ENCODE measurements at regions not wholly inside any gene's neighbourhood (a gene's known extent, or its start where the extent isn't known, plus 50 kb on each side); places are given as distances from the start of the nearest gene placed in this dataset.

DNA sequence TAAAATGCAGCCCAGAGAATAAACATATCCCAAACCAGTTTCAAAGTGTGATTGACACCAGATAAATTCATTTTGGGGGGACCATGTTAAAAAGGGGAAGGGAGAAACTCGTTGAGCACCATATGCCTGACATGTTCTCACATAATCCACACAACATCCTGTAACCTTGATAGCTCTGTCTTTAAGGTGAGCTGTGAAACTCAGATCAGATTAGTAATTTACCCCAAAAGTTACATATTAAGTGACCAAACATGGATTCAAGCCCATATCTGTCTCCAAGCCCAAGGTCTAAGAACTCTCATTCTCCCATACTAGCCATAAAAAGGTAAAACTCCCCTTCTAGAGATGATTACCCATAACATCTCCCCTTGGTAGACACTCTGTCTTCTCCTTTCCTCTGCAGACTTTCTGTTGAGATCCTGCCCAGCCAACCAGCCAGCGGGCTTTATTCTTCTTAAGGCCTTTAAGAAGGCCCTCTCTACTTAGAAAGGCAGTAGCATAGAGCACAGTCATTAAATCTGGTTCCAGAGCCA is 150.7 kb downstream of the CCDC34 start:
- Mint-ChIP-seq H3K9me3 (no peaks in the 10 kb centered on the region), H3K27ac (no peak overlapping the region), H3K27me3 (peaks cover 10% of the 10 kb centered on the region), H3K36me3 (no peaks in the 10 kb centered on the region), H3K4me1 (no peaks in the 10 kb centered on the region), H3K4me3 (no peak overlapping the region)
- no peak for DNase-seq

DNA sequence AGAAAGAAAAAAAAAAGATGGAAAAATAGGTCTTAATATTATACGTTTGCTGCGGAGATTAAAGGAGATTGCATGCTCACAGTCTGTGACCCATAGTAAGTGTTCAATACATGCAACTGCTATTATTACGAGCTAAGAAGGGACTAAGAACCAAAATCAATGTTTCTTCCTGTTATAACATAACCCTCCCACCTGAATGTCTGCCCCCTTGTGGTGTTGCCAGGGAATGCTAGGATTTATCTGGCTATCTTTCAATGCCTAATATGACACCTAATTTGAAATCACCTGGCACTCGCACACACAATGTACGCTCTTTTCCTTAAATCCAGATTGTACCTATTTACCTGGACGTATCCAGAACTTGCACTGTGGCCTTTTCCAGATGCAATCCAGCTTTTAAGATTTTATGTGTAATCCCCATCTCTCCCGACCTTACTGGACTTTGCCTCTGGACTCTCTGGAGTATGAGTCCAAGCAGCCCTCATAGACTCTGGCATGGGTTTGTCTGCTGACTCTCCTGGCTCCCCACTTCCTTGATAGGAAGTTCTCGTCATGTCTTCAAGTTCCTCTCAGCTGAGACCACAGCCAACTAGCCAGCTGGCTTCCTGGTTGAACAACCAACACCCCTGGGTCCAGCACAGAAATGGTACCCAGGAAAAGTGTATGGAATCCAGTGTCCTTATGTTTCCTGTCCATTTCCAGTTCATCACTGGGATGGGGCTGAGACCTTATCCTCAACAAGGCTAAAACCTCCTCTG is 151.5 kb downstream of the CCDC34 start:
- no peak overlapping the region for H3K4me3 Mint-ChIP-seq

DNA sequence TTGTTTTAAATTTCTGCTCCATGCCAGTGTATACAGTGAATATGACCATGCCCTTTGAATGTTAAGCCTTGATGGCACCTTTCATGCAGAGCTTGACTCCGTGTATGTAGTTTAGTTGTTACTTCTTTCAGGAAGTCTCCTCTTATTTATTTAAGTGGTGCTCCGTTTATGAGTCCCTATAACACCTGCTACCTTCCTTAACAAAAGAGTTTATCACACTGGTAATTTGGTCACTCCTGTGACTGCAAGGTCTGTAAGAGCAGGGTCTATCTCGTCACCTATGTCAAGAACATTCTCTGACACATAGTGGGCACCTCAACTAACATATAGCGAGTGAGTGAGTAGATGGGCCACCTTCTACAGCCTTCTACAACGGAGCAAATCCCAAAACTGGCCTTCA is 152.5 kb downstream of the CCDC34 start:
- Mint-ChIP-seq H3K36me3 (no peaks in the 10 kb centered on the region), H3K4me3 (no peak overlapping the region), H3K4me1 (no peaks in the 10 kb centered on the region), H3K9me3 (no peaks in the 10 kb centered on the region), H3K27ac (no peak overlapping the region), H3K27me3 (peaks cover 11% of the 10 kb centered on the region)
- no peak for DNase-seq

More for the DNA sequence above, 151.5 kb downstream of the CCDC34 start:
- Mint-ChIP-seq H3K36me3 (no peaks in the 10 kb centered on the region), H3K27me3 (peaks cover 11% of the 10 kb centered on the region), H3K4me1 (no peaks in the 10 kb centered on the region), H3K27ac (no peak overlapping the region), H3K9me3 (no peaks in the 10 kb centered on the region)
- DNase-seq: no peak

DNA sequence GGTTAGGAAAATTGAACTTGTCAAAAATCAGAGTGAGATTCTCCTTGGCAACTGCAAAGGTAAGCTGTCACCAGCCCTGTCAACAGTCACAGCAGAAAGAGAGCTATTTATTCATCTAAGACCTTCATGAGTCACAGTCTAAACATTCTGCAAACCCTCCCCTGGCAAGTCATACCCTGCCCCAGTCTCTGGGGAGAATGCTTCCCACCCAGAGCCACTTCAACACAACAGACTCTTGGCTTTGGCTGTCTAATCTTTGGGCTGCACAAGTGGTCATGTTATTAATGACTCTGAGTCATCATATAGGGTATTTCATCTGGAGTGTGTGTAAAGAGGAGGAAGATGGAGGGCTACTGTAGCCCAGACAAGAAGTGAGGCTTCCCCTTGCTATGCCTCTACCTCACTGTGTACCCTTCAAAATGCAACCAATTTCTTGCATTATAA is 153.4 kb downstream of the CCDC34 start:
- no peak overlapping the region for H3K27ac Mint-ChIP-seq
- peaks cover 7% of the 10 kb centered on the region for H3K27me3 Mint-ChIP-seq
- H3K36me3 Mint-ChIP-seq: no peaks in the 10 kb centered on the region
- DNase-seq: no peak
- H3K9me3 Mint-ChIP-seq: no peaks in the 10 kb centered on the region
- H3K4me3 Mint-ChIP-seq: no peak overlapping the region
- no peaks in the 10 kb centered on the region for H3K4me1 Mint-ChIP-seq

DNA sequence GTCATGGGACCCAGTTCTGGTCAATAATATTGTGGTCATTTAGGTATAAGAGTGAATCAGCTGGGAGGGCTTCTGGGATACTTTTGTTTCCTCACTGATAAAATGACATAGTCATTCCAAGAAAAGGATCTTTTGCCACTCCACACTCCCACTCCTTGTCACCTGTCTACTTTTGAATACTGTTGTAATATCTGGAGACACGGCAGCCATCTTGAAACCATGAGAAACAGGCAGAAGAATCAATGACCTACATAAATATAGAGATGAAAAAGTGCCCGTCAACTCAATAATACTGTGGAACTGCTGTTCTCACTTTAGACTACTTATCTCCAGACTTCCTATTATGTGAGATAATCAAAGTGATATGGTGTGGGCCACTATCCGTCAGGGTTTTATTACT is 154.2 kb downstream of the CCDC34 start:
- no peaks in the 10 kb centered on the region for H3K36me3 Mint-ChIP-seq
- H3K27ac Mint-ChIP-seq: no peak overlapping the region
- H3K4me1 Mint-ChIP-seq: no peaks in the 10 kb centered on the region
- no peak for DNase-seq
- H3K9me3 Mint-ChIP-seq: no peaks in the 10 kb centered on the region
- peaks cover 7% of the 10 kb centered on the region for H3K27me3 Mint-ChIP-seq
- no peak overlapping the region for H3K4me3 Mint-ChIP-seq

DNA sequence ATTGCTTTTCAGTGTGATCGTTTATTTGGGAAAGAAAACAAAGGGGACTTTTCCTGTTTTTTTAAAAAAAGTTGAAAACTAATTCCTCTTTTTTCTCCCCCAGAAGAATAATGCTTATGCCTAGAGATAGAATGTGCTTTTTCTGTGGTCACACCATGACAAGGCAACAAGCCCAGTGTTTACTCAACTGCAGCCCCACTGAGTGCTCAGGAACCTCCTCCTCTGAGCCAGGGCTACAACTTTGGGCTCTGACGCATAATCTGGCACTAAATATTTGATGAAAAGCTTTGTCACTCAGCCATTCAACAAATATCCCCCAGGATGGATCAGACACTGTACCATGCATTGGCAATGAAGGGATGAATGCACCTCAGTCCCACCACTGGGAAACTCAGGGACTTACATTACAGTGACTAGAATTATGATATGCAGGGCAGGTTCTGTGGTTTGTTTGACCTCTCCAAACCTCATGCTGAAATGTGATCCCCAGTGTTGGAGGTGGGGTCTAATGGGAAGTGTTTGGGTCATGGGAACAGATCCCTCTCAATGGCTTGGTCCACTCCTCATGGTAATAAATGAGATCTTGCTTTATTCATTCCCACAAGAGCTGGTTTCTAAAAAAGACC is 155.9 kb downstream of the CCDC34 start:
- Mint-ChIP-seq H3K27ac (no peak overlapping the region), H3K9me3 (no peaks in the 10 kb centered on the region), H3K36me3 (no peaks in the 10 kb centered on the region), H3K4me3 (no peak overlapping the region), H3K27me3 (peaks cover 7% of the 10 kb centered on the region), H3K4me1 (no peaks in the 10 kb centered on the region)
- no peak for DNase-seq

DNA sequence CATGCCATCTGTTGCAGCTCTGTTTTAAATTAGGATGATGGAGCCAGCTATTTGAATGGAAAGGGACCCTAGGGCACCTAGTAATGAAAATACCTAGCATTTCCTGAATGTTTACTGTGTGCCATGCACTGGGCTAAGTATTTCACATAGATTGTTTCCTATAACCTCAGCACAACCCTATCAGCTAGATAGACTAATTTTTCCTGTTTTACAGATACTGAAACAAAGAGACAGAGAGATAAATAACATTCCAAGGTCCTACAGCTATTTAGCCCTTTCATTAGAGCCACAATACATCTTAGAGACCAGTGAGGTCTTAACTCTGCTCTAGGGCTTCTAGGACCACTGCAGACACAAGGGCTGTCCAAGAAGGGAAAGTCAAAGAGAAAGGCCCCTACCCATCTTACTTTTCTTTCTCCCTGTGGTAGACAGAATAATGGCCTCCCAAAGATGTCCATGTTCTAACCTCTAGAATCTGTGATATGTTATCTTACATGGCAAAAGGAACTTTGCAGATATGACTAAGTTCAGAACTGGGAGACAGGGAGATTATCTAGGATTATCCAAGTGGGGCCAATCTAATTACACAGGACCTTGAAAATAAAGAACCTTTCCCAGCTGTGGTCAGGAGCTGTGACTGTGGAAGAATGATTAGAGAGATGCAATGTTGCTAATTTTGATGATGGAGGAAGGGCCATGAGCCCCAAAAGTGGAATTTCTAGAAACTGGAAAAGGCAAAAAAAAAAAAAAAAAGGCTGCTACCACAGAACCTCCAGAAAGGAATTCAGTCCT is 157.0 kb downstream of the CCDC34 start:
- no peaks in the 10 kb centered on the region for H3K4me1 Mint-ChIP-seq
- no peak for DNase-seq
- H3K27ac Mint-ChIP-seq: no peak overlapping the region
- no peak overlapping the region for H3K4me3 Mint-ChIP-seq
- peaks cover 7% of the 10 kb centered on the region for H3K27me3 Mint-ChIP-seq
- H3K36me3 Mint-ChIP-seq: no peaks in the 10 kb centered on the region
- no peaks in the 10 kb centered on the region for H3K9me3 Mint-ChIP-seq

DNA sequence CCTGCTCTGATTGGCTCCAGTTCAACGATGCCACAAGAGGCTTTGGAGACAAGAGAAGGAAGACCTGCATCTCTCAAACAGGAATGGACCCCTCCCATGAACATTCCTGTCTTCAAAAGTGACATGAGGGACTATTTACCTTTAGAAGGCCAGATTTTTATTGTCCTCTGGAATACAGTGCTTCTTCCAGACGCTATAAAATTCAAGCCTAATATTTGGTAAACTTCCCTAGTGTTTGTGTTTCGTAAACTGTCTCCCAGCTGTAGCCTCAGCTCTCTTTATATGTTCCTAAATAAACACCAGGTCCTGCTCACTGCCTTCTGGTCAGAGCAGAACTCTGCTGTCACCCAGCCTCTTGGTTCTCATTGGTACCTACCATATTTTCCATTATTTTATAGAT is 157.8 kb downstream of the CCDC34 start:
- Mint-ChIP-seq H3K27ac (no peak overlapping the region), H3K4me3 (no peak overlapping the region), H3K27me3 (peaks cover 7% of the 10 kb centered on the region), H3K9me3 (no peaks in the 10 kb centered on the region), H3K4me1 (no peaks in the 10 kb centered on the region), H3K36me3 (no peaks in the 10 kb centered on the region)
- DNase-seq: no peak

DNA sequence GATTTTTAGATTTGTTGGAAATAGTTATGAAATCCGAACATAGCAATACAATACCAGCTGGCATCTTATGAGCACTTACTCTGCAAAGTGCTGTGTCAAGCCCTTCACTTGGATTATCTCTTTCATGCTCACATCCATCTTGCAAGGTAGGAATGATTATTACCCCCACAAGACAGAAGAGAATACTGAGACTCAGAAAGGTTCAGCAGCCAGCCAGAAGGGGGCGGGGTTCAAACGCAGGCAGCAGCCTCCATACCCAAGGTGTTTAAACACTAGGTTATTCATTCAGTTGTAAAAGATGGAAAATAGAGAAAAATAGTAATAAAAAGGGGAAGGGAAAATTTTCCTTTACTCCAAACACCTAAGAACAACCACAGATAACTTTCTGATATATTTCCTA is 158.5 kb downstream of the CCDC34 start:
- H3K4me1 Mint-ChIP-seq: no peaks in the 10 kb centered on the region
- H3K9me3 Mint-ChIP-seq: no peaks in the 10 kb centered on the region

DNA sequence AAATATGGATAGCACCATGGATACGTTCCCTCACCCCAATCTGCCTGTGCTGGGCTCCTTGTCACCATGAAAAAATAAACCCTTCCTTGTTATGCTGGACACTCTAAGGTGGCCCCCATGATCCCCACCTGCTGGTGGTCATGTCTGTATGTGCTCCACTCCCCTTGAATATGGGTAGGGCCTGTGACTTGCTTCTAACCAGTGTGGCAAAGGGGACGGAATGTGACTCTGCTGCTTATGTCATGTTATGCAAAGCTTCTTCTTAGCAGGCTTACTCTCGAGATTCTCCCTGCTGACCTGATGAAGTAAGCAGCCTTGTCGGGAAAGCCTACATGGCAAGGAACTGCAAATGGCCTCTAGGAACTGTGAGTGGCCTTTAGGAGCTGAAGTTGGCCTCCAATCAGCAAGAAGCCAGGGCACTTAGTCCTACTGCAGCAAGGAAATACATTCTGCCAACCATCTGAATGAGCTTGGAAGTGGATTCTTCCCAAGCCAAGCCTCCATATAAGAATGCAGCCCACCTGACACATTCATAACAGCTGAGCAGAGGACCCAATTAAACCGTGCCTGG is 159.9 kb downstream of the CCDC34 start:
- no peaks in the 10 kb centered on the region for H3K9me3 Mint-ChIP-seq
- peaks cover 12% of the 10 kb centered on the region for H3K27me3 Mint-ChIP-seq
- no peaks in the 10 kb centered on the region for H3K36me3 Mint-ChIP-seq
- H3K27ac Mint-ChIP-seq: no peak overlapping the region
- no peak overlapping the region for H3K4me3 Mint-ChIP-seq
- H3K4me1 Mint-ChIP-seq: no peaks in the 10 kb centered on the region
- no peak for DNase-seq

More for the DNA sequence above, 158.5 kb downstream of the CCDC34 start:
- Mint-ChIP-seq H3K36me3 (no peaks in the 10 kb centered on the region), H3K4me3 (no peak overlapping the region), H3K27ac (no peak overlapping the region), H3K27me3 (peaks cover 7% of the 10 kb centered on the region)
- no peak for DNase-seq

DNA sequence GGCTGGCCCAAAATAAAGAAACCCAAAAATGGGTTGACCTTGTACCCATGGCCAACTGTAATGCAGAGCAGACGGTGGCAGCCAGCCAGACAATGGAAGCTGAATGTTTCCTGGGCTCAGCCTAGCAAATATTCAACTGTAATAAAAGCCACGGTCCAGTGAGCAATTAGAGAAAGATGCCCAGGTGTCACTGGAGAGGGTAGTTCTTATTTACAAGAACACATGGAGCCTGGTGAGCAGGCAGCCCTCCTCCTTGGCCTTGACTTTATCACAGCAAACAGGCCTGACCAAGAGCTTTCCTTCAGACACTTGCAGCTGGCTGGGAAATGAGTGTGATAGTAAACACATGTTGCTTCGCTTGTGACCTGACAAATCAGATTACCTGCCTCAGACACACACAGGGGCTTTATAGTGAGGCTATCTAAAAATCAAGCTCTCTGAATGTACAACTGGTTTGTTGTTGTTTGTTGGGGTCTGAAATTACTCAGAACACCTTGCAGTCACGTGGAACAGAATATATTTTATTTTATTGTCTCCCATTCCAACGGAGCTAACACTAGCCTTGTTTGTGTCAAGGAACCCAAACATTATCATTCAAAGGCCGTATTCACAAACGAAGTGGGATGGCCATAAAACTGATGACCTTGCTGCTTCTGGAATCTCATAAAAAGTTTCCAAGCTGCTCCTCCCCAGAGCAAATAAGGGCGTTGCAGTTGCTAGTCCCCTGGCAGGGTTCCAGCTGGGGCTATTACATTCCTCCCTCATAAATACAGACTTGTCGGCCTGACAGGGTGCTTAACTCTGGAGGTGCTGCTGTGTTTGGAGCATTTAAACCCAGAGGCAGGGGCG is 161.1 kb downstream of the BBOX1 start:
- Mint-ChIP-seq H3K27ac (no peak overlapping the region), H3K27me3 (peaks cover 6% of the 10 kb centered on the region)
- DNase-seq: no peak

DNA sequence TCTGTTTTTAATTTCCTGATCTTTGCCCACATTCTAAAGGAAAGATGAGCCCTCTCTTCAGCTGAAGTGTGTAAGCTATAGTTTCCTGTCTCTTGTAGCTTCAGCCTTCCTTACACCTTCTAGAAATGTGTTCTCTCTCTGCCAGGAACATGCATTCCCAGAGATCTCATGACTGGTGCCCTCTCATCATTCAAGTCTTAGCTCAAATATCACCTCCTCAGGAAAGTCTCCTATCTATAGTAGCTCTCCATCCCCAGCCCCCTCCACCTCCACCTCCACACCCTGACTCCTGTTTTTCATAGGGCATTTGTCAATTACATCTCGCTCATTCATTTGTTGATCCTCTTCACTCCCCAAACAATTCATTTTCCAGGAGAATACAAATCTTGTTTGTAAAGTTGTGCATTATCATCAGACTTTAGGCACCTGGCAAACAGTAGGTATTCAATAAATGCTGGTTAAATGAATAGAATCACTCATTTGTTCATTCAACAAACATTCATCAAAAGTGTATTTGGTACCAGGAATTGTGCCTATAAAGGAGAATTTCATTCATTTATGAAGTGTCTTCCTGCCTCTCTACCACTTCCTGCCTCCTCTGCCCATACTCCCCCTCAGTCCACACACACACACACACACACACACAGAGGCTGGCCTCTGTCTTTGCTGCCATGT is 160.3 kb downstream of the BBOX1 start:
- no peak for DNase-seq
- Mint-ChIP-seq H3K27ac (no peak overlapping the region), H3K27me3 (peaks cover 6% of the 10 kb centered on the region), H3K9me3 (no peaks in the 10 kb centered on the region), H3K4me1 (no peaks in the 10 kb centered on the region), H3K4me3 (no peak overlapping the region), H3K36me3 (no peaks in the 10 kb centered on the region)

More for the DNA sequence above, 161.1 kb downstream of the BBOX1 start:
- Mint-ChIP-seq H3K4me3 (no peak overlapping the region), H3K36me3 (no peaks in the 10 kb centered on the region), H3K4me1 (no peaks in the 10 kb centered on the region), H3K9me3 (no peaks in the 10 kb centered on the region)

DNA sequence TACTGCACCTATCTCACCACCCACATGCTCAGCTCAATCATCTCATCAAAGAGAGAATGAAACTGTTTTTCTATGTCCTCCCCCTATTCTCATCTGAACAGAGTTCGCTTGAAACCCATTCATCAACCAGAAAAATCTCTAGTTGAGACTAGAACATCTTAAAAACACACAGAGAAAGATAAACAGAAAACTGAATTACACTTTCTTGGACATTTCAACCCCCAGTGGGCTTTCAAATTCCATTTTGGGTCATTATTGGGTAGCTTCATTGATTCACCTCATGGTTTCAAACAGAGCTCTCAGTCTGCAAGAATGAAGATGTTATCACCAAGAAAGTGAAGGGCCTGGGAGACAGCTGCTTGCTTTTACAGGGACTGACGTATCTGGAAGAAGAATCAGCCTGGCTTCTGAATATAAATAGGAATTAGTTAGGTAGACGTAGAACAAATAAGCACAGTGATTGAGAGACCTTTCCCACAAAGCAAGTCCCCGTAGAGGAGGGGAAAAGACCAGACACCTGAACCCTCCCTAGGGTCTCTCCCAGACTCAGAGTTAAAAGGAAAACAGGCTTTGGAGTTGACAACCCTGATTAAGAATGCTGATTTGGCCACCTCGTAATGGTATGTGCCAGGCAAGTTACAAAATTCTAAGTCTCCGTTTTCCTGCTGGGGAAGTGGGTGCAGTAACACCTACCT is 155.7 kb downstream of the BBOX1 start:
- no peaks in the 10 kb centered on the region for H3K4me1 Mint-ChIP-seq
- peaks cover 19% of the 10 kb centered on the region for H3K27me3 Mint-ChIP-seq
- H3K9me3 Mint-ChIP-seq: no peaks in the 10 kb centered on the region
- no peaks in the 10 kb centered on the region for H3K36me3 Mint-ChIP-seq
- no peak overlapping the region for H3K4me3 Mint-ChIP-seq
- DNase-seq: no peak
- no peak overlapping the region for H3K27ac Mint-ChIP-seq

All from activated naive CD8-positive, alpha-beta T cell treated with anti-CD3 and anti-CD28 coated beads for 36 hours (primary cell).